AG04450 (cell line): ENCODE measurements at regions not wholly inside any gene's neighbourhood (a gene's known extent, or its start where the extent isn't known, plus 50 kb on each side); places are given as distances from the start of the nearest gene placed in this dataset.

Experiments
- CTCF ChIA-PET: fragments of 300-600, 350-600 bp; formaldehyde crosslinking; extraction: SDS; loops from one replicate; lab custom pipeline; 2022; ENCODE audit warnings: antibody characterized with exemption, inconsistent platforms; lab: Charles Lee
- POLR2A ChIA-PET: fragments of 350-600 bp; formaldehyde crosslinking; extraction: SDS; loops from one replicate; lab custom pipeline; 2021; ENCODE audit warnings: antibody characterized with exemption, inconsistent platforms; lab: Yijun Ruan, JAX
- DNase-seq: peaks from one replicate; pipeline ENCODE4 v3.0.0-alpha.2; 2011; ENCODE audit warnings: low read depth, low spot score
- H3K27ac ChIP-seq: one replicate; pipeline ENCODE4 v1.5.1; 2012; ENCODE audit warnings: low read depth, low read length, control low read depth
- H3K27me3 ChIP-seq: one replicate; pipeline ENCODE4 v1.6.0; 2012; ENCODE audit warnings: low read length; ENCODE audit not compliant: control insufficient read depth, insufficient read depth
- H3K4me3 ChIP-seq: 2 replicates; pipeline ENCODE4 v1.5.1; 2011; ENCODE audit warnings: mild to moderate bottlenecking, low read depth, low read length, control low read depth
- H3K9me3 ChIP-seq: 2 replicates; pipeline ENCODE4 v1.5.1; 2012; ENCODE audit warnings: low read length; ENCODE audit not compliant: control insufficient read depth, insufficient read depth
- CTCF ChIP-seq: IDR thresholded peaks from 2 replicates; pipeline ENCODE4 v1.5.1; 2011; ENCODE audit warnings: low read depth, low read length, control low read depth, inconsistent platforms

- Histone ChIP-seq H3K9me3 (no peaks in the 10 kb centered on the region), H3K27me3 (no peaks in the 10 kb centered on the region), H3K27ac (no peak overlapping the region), H3K4me3 (no peak overlapping the region)
- ChIA-PET CTCF (no interaction called here), POLR2A (no interaction called here)
- TF ChIP-seq CTCF = no peak
- DNase-seq = no peak
Measured at GRCh38 chr15:37618353-37618752, 316.1 kb upstream of the TMCO5A start.

GRCh38 chr15:37619358-37620042 lies 314.9 kb upstream of the TMCO5A start:
- Histone ChIP-seq H3K27me3 (peaks cover 2% of the 10 kb centered on the region), H3K27ac (no peak overlapping the region), H3K4me3 (no peak overlapping the region), H3K9me3 (no peaks in the 10 kb centered on the region)
- ChIA-PET POLR2A (no interaction called here), CTCF (no interaction called here)
- no peak for DNase-seq
- TF ChIP-seq CTCF = no peak

- no peak for DNase-seq
- ChIA-PET CTCF (no interaction called here), POLR2A (no interaction called here)
- Histone ChIP-seq H3K27me3 (peaks cover 4% of the 10 kb centered on the region), H3K9me3 (no peaks in the 10 kb centered on the region), H3K4me3 (no peak overlapping the region), H3K27ac (no peak overlapping the region)
- no peak for TF ChIP-seq CTCF
Measured at GRCh38 chr15:37625576-37625975, 308.9 kb upstream of the TMCO5A start.

- no peak for TF ChIP-seq CTCF
- H3K9me3 ChIP-seq = no peaks in the 10 kb centered on the region
- ChIA-PET POLR2A (no interaction called here), CTCF (no interaction called here)
- H3K27ac ChIP-seq = no peak overlapping the region
- H3K4me3 ChIP-seq = no peak overlapping the region
- DNase-seq = no peak
- H3K27me3 ChIP-seq = peaks cover 4% of the 10 kb centered on the region
Measured at GRCh38 chr15:37628507-37628906, 305.9 kb upstream of the TMCO5A start.

- POLR2A ChIA-PET = no interaction called here
- no peak for TF ChIP-seq CTCF
Measured at GRCh38 chr15:37636736-37637135, 297.7 kb upstream of the TMCO5A start.

More at GRCh38 chr15:37636736-37637135, 297.7 kb upstream of the TMCO5A start:
- Histone ChIP-seq H3K27ac (no peak overlapping the region), H3K4me3 (no peak overlapping the region), H3K9me3 (no peaks in the 10 kb centered on the region), H3K27me3 (no peaks in the 10 kb centered on the region)
- no peak for DNase-seq
- CTCF ChIA-PET = no interaction called here
